Astrocyte of the cerebellum (primary cell): ENCODE measurements at regions not wholly inside any gene's neighbourhood (a gene's known extent, or its start where the extent isn't known, plus 50 kb on each side); places are given as distances from the start of the nearest gene placed in this dataset.
A peak's percentile ranks its signal among the peaks of the same experiment; 100 is the strongest.

Experiments
- DNase-seq: peaks from one replicate; pipeline ENCODE4 v3.0.0-alpha.2; 2011; ENCODE audit warnings: low read depth
- H3K4me3 ChIP-seq: 2 replicates; pipeline ENCODE4 v1.5.1; 2011; ENCODE audit warnings: mild to moderate bottlenecking, low read depth, low read length, moderate library complexity
- in situ Hi-C: cut with HindIII; loops from 2 replicates; pipeline ENCODE4 v1.10.0; 2017; ENCODE audit warnings: low sequenced_read_pairs
- TF ChIP-seq, protein P1 (sequence below): IDR thresholded peaks from 2 replicates; pipeline ENCODE4 v1.5.1; 2012; ENCODE audit warnings: low read length, low read depth, moderate library complexity, mild to moderate bottlenecking; ENCODE audit errors: missing control alignments

DNA sequence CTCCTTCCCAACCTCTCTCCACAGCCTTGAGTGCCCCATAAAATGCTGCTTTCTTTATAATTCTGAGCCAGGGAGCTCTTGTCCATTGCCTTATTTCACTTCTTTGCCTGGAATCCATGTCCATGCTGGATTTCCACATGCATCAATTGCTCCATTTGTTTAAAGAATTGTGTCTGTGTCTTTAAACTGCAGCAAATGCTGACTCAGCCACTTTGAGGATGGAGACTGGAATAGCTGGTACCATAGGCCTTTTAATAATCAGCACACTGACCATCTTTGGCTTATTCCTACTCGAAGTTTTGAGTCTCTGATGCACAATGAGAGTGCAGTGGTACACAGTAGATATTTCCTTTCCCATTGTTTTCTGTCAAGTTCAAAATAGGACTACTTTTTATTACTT, 318.8 kb downstream of the LRIG3 start:
- in situ Hi-C loops = no loop called here
- no peak for DNase-seq
- TF ChIP-seq, protein P1, sequence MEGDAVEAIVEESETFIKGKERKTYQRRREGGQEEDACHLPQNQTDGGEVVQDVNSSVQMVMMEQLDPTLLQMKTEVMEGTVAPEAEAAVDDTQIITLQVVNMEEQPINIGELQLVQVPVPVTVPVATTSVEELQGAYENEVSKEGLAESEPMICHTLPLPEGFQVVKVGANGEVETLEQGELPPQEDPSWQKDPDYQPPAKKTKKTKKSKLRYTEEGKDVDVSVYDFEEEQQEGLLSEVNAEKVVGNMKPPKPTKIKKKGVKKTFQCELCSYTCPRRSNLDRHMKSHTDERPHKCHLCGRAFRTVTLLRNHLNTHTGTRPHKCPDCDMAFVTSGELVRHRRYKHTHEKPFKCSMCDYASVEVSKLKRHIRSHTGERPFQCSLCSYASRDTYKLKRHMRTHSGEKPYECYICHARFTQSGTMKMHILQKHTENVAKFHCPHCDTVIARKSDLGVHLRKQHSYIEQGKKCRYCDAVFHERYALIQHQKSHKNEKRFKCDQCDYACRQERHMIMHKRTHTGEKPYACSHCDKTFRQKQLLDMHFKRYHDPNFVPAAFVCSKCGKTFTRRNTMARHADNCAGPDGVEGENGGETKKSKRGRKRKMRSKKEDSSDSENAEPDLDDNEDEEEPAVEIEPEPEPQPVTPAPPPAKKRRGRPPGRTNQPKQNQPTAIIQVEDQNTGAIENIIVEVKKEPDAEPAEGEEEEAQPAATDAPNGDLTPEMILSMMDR = no peak
- H3K4me3 ChIP-seq = no peak overlapping the region

DNA sequence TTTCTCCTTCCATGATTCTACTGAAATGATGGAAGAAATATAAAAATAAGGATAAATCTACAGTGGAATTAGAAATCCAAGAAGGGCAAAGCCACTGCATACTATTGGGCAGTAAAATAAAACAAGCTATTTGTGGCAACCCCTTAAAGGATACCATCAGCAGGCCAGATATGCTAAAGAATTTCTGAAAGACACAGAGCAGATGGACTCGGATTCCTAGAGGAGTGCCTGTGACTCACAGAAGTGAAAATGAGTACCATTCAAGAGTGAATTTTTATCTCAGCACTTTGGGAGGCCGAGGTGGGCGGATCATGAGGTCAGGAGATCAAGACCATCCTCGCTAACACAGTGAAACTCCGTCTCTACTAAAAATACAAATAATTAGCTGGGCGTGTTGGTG, 318.1 kb downstream of the LRIG3 start:
- DNase-seq = no peak
- H3K4me3 ChIP-seq = no peak overlapping the region
- TF ChIP-seq, protein P1 = no peak
- in situ Hi-C loops = no loop called here

- no peak overlapping the region for H3K4me3 ChIP-seq
- TF ChIP-seq, protein P1 = no peak
- in situ Hi-C loops = no loop called here
- DNase-seq = no peak
Measured at GRCh38 chr12:58602736-58603135, 317.6 kb downstream of the LRIG3 start.

DNA sequence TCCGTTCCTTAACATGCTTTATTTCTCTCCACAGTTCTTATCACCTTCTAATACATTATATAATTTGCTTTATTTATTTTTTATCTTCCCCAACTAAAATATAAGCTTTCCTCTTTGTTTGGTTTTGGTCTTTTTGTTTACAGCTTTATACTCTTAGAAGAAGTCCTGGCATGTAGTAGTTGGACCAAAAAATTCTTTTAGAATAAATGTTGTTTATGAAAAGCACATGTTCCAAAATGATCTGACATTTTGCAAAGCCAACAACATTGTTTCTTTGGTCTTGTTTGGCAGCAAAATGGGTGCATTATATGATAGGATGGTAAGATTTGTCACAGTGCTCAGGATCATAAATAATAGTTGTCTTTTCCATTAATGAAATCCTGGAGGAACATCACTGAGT, 312.5 kb downstream of the LRIG3 start:
- in situ Hi-C loops = no loop called here
- no peak for DNase-seq
- TF ChIP-seq, protein P1 = no peak
- no peak overlapping the region for H3K4me3 ChIP-seq

GRCh38 chr12:58608711-58609110, 311.6 kb downstream of the LRIG3 start:
- TF ChIP-seq, protein P1 = no peak
- peak; percentile 13 for DNase-seq
- H3K4me3 ChIP-seq = no peak overlapping the region
- in situ Hi-C loops = no loop called here

GRCh38 chr12:58615047-58615446, 305.3 kb downstream of the LRIG3 start:
- H3K4me3 ChIP-seq = no peak overlapping the region
- TF ChIP-seq, protein P1 = no peak
- no peak for DNase-seq
- in situ Hi-C loops = no loop called here

- no peak for DNase-seq
- TF ChIP-seq, protein P1 = no peak
- in situ Hi-C loops = no loop called here
Measured at GRCh38 chr12:58615576-58615975, 304.7 kb downstream of the LRIG3 start.

More at GRCh38 chr12:58615576-58615975, 304.7 kb downstream of the LRIG3 start:
- no peak overlapping the region for H3K4me3 ChIP-seq
